ENCODE measurements at regions not wholly inside any gene's neighbourhood (a gene's known extent, or its start where the extent isn't known, plus 50 kb on each side); places are given as distances from the start of the nearest gene placed in this dataset.

DNA sequence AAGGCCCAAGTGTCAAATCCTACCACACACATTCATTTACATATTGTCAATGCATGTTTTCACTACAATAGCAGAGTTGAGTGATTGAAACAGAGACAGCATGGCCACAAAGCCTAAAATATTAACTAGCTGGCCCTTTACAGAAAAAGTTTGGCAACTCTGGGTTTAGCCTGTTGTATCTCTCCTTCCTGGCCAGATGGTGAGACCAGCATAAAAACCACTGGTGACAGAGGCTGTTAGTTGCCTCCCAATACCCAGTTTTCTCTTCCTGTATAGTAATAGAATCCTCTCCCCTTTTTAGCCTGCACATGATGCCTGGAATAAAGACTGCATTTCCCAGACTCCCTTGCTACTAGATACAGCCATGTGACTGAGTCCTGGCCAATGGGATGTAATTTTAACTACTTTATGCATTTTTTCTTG is 100.0 kb upstream of the TAB2 start:
- DNase-seq = no peak

DNA sequence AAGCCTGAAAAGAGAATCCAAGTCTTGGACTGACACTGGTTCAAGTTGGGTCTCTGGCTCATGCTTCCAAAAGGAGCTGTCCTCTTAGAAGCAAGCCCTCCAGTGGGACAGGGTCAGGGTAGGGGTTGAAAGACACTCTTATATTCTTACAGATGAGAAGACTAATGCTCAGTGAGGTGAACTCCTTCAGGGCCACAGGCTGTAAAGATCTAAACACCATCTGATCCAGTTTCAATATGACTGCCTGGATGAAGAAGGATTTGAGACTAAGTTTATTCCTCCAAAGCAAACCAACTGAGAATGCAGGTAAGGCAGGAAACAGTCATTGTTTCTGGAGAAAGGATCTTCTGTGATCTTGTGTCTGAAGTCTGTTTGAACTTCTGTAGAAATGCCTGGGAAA is 99.0 kb upstream of the TAB2 start:
- DNase-seq = no peak

DNA sequence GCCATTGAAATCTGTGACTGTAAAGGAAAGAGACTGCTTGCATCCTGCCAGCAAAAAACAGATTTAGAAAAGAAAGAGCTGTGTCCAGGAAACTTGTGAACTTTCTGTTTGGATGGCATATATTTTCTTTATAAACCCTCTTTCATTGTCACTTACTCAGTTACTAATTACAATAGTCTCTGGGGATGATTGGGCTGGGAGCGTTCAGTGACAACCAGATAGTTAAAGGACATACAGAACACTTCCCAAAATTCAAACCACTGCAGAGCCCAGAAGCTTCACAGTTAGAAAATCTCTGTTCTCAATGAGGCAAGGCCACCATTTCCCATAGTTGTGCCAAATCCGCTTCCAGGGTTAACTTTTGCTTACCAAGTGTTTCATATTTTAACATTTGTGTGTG is 98.6 kb upstream of the TAB2 start:
- DNase-seq = no peak

DNA sequence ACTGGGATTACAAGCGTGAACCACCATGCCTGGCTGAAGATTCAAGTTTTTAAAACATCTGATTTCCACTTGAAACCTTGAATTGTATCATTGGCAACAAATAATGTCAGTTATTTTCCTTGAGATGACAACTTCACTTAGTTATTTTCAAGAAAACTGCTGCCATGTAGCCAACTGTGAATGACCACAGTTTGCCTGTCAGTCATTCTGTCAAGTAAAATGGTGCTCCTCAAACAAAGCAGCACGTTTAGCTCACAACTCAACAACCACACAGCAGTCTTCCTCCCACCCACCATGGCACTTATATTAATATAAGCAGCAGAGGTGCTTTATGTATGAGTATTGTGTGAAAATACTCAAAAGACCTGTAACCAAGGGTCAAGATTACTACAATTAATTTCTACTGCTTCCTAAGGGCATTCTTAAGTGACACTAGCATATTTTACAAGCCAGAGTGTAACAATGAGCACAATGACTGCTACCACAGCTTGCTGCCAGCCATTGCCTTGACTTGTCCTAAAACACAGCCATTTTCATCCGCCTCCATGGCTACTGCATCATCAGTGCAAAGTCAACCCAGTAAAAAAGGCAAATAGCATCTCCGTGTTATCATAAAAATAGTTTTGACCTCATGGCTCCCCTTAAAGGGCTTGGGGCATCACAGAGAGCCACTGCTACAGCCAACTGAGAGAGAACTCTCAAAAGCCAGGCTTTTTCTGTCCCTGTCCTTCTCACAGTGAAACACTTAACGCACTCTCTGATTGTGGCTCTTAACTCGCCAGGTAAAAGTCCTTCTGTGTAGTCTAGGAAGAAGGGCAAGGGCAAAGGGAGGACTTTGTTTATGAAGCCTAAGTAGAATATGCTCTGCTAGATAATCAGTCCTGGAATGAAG is 96.4 kb upstream of the TAB2 start:
- DNase-seq = no peak

DNA sequence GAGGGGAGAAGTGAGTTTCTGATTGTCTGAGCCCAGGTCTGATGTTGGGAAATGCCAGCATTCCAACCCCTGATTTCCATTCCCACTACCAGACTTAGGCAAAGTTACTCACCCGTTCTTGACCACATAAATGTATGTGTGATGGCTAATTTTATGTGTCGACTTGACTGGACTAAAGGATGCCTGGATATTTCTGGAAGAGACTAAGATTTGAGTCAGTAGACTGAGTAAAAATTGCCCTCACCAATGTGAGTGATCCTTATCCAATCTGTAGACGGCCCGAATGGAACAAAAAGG is 95.8 kb upstream of the TAB2 start:
- DNase-seq = no peak

DNA sequence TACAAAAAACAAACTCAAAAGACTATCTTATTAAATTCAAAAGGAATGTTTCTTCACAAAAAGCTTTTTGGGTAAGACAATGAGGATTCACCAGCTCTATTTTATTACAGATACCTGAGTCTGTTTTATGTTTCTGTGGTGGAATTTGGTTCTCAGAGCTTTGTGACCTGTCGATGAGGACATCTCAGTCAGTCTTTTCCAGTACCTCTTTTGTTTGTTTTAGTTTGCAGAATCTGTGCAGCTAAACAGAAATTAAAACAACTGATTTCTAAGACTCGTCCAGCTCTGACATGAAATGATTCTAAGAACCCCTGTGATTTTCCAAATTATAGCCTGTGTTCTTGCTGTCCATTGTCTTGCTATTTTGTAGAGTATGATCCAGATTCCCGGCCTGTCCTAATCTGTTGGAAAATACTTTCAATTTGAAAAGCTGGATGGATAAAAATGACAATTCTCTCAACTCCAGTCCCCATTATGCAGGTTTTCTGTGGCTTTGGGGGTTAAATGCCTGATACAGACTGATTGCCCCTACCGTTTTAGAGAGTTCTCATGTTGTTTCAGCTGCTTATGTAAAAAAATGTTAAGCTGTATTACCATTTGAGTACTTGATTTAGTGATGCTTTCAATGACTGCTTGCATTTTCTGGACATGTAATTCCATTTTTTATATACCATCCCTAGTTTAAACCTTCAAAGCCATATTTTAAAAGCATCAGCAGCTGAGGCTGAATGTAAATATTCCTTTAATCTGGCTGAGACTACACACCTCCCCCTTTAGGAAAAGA is 94.2 kb upstream of the TAB2 start:
- DNase-seq = no peak

DNA sequence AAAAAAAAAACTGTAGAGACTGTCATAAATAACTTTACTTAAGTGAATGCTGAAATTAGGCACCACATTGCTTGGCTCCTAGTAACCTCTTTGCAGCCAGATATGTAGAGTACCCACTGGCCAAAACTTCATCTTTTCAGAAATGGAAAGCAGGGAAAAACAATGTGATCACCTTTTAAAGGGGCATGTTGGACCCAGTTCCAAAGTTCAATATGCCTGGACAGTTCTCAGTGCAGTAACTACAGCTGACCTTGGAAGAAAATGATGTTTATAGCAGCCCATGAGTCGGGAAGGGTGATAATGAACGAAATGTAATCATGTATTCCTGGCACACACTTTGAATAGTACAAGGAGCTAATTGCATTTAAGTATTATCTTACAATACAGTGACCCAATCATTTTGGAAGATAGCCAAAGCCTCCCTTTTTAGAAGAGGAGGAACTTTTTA is 93.6 kb upstream of the TAB2 start:
- DNase-seq = no peak

DNA sequence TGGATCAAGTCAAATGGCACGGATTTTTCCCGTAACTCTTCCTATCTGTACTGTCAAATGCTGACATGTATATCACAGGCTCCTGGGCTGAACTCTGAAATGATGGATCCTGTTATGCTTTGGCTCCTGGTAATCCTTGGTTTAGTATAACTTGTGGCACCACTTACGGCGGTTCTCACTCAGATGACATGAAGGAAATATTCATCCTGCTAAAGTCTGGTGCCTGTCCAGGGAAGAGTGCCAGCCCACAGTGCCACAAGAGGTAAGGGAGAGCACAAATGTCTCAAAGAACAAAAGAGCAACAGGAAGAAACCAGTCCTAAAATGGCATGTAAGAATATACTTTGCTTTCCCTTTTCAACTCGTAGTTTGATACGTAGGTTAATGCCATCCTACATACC is 93.1 kb upstream of the TAB2 start:
- no peak for DNase-seq

DNA sequence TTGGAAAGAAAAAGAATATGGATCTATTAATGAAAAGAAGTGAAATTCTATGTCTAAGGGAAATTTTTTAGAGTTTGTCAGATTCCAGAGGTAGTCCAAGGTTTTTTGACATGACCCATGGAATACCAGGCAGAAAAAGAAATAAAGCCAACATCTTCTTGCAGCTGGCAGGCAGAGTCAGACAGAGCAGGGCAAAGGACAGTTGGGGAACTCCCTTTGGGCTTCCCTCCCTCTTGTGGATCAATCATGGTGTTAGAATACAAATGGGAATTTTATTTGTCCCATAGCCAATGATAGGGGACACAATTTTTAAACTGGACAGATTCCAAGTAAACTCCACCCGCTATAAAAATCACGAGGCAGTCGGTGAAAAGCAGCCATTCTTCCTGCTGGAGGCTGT is 92.1 kb upstream of the TAB2 start:
- no peak for DNase-seq

DNA sequence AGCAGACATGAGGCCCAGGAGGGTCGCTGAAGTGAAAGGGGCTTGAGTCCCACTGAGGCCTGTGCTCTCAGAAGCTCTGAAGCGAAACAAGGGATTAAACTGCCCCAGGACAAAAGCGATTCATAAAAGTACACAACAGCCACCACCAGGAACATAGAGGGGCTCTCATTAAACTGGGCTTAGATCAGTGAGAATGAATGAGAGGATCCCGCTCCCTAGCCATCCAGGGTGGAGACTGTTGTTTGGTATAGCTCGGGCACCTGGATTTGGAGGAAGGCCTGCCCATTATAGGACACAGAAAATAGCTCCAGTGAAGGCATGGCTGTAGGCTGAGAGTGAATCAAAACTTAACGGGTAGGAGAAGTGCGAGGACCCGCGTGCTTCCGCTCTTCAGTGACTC is 91.6 kb upstream of the TAB2 start:
- DNase-seq = no peak

DNA sequence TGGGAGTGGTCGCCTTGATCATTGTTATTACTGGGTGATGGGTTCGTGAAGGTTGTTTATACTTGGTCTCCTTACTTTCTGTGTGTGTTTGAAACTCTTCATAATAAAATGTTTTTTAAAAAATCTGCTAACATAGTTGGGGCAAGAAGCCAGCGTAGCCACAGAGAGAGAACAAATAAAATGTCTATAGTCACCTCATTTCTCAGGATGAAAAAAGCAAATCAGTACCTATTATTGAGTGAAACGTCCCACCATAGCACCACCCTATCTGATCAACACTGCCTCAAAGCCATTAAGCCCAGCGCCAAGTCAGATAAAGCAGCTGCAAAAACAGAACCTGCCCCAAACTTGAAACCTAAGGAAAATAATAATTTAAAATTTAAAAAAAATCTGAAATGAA is 89.7 kb upstream of the TAB2 start:
- no peak for DNase-seq

DNA sequence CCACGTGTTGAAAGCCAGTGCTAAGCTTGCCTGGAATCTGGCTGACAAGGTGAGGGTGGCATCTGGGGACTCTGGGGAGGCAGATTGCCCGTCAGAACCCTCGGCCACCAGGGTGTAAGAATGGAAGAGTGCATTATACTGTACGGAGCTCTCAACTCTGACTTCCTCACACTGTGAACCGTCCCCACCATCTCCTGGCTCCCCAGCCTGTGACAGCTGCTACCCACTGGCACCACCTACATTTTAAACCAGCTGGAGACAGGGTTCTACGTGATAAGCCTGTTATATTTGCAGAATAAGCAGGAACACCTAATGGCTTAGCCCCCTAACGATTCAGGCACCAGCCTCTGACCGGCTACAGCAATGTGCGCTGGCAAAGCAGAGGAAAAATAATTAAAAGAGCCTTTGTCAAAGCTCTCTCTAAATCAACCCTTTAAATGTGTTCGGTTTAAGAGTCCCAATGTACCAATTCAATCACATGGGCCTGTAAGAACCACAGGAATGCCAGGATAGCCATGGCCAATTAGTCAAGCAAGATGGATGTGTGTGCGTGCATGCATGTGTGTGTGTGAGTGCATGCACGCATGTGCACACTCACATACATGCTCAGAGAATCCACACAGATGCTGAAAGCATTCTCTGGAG is 89.1 kb upstream of the TAB2 start:
- DNase-seq = no peak

DNA sequence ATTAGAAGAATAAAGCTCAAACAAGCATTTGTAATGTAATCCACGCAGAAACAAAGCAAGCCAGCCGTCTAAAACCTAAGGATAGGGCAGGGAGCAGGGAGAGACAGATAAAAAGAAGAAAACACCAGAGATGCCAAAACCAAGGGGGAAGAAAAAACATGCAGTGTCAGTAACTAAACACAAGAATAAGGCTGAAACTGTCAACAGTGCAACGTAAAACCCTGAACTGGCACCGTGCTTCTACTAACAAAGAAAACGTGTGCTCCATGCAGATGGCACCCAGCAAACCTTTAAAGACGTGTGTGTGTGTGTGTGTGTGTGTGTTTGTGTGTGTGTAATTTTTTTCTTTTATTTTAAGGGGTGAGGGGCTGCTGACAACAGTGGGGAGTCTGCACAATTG is 88.4 kb upstream of the TAB2 start:
- DNase-seq = no peak

DNA sequence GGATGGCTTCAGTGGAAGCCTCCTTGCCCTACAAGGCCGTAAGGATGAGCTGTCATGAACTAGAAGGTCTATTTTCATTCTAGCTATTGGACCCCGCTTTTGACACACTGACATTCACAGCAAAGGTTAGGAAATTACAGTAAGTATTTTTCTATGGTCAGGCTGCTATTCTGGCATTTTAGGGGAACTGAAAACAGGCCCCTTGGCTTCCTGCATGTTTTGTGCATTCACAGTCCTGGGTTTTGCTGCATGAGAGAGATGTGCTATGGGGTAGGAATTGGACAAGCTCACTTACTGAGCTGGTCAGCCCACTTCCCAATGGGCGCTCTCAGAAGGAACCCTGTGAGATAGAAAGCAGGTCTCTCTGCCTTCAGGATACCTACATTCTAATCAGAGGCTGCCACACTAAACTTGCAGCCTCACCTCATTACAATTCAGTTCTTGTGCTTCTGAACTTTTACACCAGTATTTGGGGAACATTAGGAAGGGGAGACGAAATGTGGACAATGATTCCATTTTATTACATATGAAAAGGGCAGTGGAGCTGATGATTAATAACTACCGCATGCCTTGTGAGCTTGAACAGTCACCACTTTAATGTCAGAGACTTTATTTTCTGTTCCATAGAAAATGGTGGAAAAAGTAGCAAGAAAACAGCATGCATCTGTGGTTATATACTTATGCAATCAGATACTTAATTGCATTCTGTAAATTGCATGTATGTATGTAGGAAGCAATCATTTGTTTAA is 86.6 kb upstream of the TAB2 start:
- peak in 2 of 14 donors; percentile 29 to 49 for DNase-seq

DNA sequence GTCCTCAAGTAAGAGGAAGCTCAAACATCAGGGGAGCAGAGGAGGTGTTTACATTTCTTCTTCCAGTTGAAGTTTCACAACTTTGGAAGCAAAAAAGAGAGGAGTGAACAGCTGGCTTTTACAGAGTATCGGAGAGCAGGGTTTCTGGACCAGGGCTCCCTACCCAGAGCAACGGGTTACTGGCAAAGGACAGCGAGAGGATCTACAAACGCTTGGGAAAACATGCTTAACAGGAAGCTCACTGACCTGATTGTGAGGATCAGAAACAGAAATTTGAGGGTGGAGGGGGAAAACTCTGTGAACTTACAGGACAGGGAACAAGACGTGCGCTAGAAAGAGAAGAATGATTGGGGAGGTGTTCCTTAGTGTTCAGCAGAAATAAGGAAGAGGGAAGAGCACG is 85.7 kb upstream of the TAB2 start:
- DNase-seq = peak in 1 of 14 donors; percentile 46

DNA sequence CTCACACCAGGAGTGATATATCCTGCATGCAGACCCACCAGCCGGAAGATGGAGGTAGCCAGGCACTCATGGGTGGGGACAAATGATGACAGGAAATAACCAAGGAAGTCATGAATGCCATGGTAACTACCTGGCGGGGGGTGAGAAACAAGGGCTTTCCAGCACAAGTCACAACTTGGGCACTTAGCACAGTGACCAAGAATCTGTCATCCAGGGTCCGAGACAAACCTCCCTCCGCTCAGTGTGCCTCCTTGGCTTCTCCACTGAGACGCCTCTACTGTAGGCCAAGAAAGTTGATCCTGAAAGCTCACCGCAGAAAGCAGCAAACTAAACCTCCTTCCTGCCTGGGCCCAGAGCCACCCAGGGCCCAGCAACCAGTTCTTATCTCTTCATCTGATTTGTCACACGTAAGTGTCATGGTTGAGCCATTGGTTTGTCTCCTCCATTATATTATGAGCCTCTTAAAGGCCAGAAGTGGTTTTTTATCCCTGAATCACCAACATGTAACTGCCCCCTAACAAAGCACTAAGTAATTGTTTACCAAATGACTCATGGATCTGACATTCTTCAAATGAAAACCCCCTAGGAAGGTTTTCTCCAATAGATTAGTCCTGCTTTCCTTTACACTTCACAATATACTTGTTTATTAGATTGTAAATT is 84.3 kb upstream of the TAB2 start:
- DNase-seq = no peak

DNA sequence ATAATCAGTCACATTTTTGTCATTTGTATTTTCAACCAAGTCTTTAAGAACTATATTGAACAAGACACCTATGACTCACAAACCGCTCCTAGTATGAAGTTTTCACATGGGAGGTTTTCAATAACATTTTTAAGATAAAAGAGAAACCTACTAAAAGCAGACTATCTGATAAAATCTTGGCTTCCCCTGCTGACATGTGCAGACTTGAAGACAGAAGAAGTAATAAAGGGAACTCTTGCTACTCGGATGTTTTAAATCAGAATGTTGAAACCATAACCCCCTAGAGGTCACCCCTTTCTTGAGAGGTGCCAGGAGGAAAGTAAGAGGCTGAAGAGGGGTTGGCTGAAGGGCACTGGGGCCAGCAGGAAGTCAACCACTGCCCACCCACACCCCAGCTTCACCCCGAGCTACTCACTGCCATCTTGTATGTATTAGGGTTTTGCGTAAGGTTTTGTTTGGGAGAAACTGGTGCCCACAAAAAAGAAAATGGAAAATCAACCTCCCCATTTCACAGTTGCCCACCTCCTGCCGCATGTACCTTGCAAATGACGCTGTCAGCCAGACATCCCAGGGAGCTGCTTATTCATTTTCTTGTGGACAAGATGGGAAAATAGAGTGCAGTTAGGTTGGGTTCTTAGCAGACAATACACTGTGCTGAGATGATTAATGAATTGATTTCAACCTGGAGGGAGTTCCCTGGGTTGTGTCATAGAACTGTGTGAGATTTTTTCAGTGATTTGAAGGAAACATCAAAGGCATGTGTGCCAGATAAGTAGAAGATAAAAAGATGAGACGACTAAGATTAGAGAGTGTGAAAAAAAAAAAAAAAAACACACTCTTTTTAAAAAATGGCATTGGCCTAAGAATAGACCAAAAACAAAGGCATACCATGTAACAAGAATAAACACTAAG is 83.2 kb upstream of the TAB2 start:
- DNase-seq = no peak

DNA sequence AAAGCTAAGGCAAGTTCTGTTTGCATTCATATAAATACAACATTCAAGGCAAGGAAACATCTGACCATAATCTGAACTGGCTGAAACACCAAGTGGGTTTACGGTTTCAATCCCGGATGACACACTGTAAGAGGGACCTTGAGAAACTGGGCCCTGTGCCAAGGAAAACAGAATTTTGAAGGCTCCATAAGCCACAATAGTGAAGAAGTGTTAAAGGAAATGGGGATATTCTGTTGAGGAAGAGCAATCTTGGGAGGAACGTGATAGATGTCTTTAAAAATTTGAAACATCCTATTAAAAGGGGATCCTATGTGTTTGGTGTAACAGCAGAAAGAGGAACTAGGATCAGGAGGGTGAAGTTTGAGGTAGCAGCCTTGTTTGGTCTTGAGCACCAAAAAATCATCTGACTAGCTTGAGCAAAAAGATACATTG is 82.4 kb upstream of the TAB2 start:
- DNase-seq = no peak

DNA sequence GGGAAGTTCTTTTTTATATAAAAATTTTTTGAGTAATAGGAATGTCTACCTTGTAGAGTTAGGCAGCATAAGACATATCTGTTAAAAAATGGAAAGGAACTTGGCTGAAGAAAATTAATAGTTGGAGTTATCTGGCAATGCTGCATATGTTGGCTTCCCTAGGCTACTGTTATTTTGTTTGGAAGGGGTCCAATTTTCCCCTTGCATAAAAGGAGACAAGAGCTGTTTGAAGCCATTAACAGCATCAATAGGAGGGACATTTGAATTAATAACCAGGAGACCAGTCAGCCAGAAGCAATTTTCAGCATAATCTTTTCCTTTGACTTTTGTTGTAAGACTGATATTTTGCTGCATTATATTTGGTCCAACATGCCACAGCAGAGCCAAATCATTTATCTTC is 80.9 kb upstream of the TAB2 start:
- no peak for DNase-seq

DNA sequence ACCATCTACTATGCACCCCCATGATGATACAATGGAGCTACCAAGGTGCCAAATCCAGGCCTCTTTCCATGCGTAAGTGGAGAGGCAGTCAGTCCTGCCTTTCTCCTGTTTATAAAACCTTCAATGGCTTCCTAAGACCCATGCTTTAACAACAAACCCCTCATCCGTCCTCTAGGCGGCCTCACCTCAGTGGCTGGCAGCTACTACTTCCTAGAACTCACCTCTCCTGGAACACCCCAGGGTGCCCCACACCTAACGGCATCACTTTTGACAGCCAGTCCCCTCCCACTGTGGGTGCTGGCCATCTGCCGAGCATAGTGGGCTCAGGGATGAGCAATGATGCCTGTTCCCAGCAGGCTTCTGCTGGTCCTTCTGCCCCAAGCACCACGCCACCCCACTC is 80.0 kb upstream of the TAB2 start:
- no peak for DNase-seq

DNA sequence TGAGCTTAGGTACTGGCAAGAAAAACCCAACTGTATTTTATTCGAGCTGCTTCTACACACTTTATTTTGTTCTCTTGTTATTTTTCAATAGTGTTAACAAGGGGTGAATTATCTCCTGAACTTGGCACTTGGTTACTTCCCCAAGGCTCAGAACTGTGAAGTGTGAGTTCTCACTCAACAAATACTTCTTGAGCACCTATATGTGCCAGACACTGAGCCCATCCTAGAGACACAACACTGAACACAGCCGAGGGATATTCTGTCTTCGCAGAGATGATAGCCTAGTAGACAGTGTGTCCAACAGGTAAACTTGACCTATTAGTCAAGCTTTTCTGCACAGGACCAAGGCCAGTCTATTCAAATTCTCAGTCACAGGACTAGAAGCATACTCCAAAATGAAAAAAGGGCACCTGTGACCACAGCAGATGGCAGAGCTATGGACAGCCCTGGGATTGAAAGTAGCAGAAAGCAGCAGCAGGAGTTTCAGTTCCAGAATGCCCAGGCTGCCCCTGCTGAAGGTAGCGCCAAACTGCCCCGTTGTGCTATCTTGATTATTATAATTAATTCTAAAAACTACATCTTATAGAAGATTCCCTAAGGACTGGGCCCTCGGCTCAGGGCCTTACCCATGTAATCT is 77.8 kb upstream of the TAB2 start:
- no peak for DNase-seq
